Esophagus muscularis mucosa (tissue), 4 donors: ENCODE measurements at regions not wholly inside any gene's neighbourhood (a gene's known extent, or its start where the extent isn't known, plus 50 kb on each side); places are given as distances from the start of the nearest gene placed in this dataset.

ENCODE experiments used
- EP300 ChIP-seq: sonication (generic); formaldehyde crosslinking; IDR thresholded peaks from one replicate; pipeline ENCODE4 v1.6.1; 2017; ENCODE audit warnings: antibody characterized with exemption
- POLR2A ChIP-seq: fragments of 450-650 bp; IDR thresholded peaks from one replicate; pipeline ENCODE4 v1.6.1; 2017; ENCODE audit warnings: antibody characterized with exemption, moderate library complexity, mild to moderate bottlenecking, low read depth
- POLR2AphosphoS5 ChIP-seq, 2 donors: sonication (generic); formaldehyde crosslinking; IDR thresholded peaks; one replicate each; pipeline ENCODE4 v1.6.1; 2017; ENCODE audit warnings: antibody characterized with exemption in 2 of 2
- TF ChIP-seq, protein P1 (sequence below), 3 experiments: fragments of 200-600 bp in 2 of 3; fragments of 450-650 bp in 1 of 3; sonication (generic) in 2 of 3; IDR thresholded peaks; one replicate each; pipeline ENCODE4 v1.5.1; 2017 to 2019; ENCODE audit warnings: antibody characterized with exemption in 3 of 3, mild to moderate bottlenecking in 2 of 3, moderate library complexity in 1 of 3

DNA sequence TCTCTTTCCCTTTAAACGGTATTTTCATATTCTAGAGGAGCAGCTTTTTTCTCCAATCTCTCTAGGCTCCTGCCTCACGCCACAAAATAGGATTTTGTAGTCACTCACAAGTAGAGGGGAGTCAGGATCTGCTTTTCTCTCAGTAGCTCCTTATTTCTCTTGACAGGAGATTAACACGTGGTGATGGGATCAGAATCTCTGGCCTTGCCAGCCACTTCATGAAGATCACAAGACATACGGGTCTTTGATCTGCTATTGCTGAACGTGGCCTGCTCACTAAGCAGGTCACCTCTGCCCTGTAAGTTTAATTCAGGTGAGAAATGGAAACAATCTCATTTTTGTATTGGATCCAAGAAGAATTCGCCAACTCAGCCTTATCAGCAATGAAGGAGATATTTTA, 257.5 kb downstream of the DIRAS2 start:
- no peak for TF ChIP-seq POLR2A
- TF ChIP-seq, protein P1, sequence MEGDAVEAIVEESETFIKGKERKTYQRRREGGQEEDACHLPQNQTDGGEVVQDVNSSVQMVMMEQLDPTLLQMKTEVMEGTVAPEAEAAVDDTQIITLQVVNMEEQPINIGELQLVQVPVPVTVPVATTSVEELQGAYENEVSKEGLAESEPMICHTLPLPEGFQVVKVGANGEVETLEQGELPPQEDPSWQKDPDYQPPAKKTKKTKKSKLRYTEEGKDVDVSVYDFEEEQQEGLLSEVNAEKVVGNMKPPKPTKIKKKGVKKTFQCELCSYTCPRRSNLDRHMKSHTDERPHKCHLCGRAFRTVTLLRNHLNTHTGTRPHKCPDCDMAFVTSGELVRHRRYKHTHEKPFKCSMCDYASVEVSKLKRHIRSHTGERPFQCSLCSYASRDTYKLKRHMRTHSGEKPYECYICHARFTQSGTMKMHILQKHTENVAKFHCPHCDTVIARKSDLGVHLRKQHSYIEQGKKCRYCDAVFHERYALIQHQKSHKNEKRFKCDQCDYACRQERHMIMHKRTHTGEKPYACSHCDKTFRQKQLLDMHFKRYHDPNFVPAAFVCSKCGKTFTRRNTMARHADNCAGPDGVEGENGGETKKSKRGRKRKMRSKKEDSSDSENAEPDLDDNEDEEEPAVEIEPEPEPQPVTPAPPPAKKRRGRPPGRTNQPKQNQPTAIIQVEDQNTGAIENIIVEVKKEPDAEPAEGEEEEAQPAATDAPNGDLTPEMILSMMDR (IDR thresholded peaks at IDR 0.05), result no peak
- no peak for TF ChIP-seq EP300
- TF ChIP-seq POLR2AphosphoS5 (IDR thresholded peaks at IDR 0.05), result no peak
